GM19025 (cell line): ENCODE measurements at regions not wholly inside any gene's neighbourhood (a gene's known extent, or its start where the extent isn't known, plus 50 kb on each side); places are given as distances from the start of the nearest gene placed in this dataset.
A peak's percentile ranks its signal among the peaks of the same experiment; 100 is the strongest.
"Not testable (repeated sequence)": the region's sequence is repeated elsewhere in the genome, so short reads cannot be mapped to it uniquely, and the experiment has no call there.

Experiments
- ATAC-seq: cut with Tn5 transposase; IDR thresholded peaks from one replicate; pipeline ENCODE4 v1.9.1; 2021; ENCODE audit warnings: mild to moderate bottlenecking, low read depth, moderate library complexity; ENCODE audit not compliant: unreplicated experiment

- no peak for ATAC-seq
Observed at GRCh38 chr10:28354511-28354910, 51.6 kb upstream of the MPP7 start.

DNA sequence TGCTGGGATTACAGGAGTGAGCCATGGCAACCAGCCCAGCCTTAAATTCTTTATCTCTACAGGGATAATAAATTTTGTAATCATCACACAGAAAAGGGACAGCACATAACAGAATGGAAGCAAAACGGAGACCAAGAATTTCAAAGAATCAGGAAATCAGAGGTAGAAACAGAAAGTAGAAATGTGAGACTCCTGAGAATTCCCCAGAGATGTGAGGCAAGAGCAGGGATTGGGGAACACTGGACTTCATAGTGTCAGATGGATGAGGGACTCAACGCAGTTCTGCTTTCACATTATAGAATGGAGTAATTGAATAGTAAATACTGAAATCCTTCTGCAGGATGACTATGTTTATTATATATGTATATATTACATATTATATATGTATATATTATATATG is 52.5 kb upstream of the MPP7 start:
- no peak for ATAC-seq

GRCh38 chr10:28359334-28359733 is 56.5 kb upstream of the MPP7 start:
- ATAC-seq, result no peak

GRCh38 chr10:28360175-28360574 is 57.3 kb upstream of the MPP7 start:
- no peak for ATAC-seq

GRCh38 chr10:28363376-28363775 is 60.5 kb upstream of the MPP7 start:
- no peak for ATAC-seq

DNA sequence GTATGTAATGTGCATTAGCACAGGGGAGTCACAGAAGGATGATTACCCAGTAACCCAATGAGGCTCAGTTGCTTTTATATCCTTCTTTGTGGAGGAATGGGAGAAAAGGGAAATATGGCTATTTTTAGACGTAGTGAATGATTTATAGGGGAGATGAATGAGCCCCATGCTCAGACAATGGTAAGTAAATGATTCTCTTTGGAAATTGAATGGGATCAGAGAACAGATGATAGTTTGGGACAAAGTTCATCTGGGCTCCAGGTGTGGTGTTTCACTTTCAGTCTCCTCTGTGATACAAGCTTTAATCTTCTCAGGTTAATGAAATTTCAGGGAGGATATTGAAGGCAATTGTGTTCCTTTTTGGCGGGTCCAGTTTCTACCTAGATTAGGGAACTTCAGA is 63.0 kb upstream of the MPP7 start:
- ATAC-seq, result no peak

- ATAC-seq, result no peak
Observed at GRCh38 chr10:28366994-28367393, 64.1 kb upstream of the MPP7 start.

DNA sequence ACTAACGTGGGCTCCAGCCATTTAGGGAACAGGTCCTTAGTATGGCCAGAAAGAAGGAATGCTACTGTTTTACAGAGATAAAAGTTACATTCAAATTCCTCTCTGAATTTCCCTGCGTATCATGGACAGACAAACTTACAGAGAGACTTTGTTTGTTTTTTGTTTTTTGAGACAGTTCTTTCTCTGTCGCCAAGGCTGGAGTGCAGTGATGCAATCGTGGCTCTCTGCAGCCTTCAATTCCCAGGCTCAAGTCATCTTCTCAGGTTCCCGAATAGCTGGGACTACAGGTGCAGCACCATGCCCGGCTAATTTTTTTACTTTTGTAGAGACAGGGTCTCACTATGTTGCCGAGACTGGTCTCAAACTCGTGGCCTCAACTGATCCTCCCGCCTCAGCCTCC is 64.5 kb upstream of the MPP7 start:
- ATAC-seq, result no peak

GRCh38 chr10:28367929-28368484 is 65.1 kb upstream of the MPP7 start:
- ATAC-seq, result peak; percentile 79

DNA sequence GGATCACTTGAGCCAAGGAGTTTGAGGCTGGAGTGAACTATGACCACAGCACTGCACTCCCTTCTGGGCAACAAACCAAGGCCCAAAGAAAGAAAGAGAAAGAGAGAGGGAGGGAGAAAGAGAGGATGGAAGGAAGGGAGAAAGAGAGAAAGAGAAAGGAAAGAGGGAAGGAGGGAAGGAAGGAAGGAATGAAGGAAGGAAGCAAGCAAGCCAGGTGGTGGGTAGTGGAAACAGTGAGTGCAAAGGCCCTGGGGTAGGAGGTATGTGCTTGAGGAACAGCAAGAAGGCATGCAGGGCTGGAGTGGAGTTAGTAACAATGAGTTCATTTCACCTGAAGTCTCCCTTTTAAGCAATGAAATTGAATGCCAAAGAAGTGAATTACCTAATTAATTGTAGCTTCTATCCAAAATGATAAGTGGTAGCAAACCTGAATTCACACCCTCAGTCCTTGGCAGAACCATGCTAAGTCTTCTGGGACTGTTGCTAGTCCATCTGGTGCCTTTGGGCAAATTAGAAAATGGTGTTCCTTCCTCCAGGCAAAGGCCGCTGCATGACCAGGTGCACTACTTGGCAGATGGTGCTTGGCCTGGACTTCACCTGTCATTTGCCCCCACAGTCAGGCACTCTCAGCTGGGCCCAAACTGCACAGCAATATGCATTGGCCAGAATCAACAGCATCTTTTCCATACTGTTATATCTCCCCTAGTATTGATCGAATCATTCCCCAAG is 67.4 kb upstream of the MPP7 start:
- ATAC-seq, result no peak

GRCh38 chr10:28371638-28372037 is 68.8 kb upstream of the MPP7 start:
- not testable (repeated sequence) for ATAC-seq

DNA sequence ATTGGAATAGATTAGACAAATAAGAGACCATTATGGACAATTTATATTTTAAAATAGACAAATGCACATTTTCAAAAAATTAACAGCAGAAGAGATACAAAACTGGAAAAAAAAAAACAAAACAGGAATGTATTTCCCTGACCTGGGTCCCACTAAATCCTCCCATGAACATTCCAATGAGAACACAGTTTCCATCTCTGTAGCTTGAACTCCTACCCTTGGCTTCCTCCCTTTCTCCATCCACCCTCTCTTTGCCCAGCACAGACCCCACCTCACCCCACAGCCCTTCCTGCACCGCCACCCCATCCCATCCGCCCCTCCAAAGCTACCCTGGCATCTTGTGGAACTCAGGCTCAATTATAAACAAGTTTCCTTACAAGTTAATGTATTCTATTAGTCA is 71.2 kb upstream of the MPP7 start:
- no peak for ATAC-seq

GRCh38 chr10:28375399-28376354 is 72.8 kb upstream of the MPP7 start:
- no peak for ATAC-seq

GRCh38 chr10:28378986-28379585 is 76.2 kb upstream of the MPP7 start:
- ATAC-seq, result no peak

GRCh38 chr10:28381466-28381865 is 78.6 kb upstream of the MPP7 start:
- no peak for ATAC-seq

DNA sequence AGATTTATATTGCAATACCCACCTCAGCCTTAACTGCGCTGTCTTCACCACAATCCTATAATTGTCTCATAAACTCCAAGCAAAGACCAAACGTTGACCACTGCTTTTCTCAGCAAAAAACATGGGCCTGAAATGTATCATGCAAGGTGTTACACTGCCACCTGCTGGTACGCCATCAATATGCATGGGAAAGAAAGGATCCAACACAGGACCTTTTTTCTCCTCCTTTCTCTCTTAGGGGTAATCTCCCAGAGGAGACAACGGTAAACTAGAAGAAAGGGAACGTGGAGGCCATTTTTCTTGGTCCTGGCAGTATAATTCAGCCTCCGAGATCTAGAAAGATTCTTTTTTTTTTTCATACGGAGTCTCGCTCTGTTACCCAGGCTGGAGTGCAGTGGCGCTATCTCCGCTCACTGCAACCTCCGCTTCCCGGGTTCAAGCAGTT is 79.1 kb upstream of the MPP7 start:
- ATAC-seq, result peak; percentile 57

- no peak for ATAC-seq
Observed at GRCh38 chr10:28382525-28383269, 79.8 kb upstream of the MPP7 start.

GRCh38 chr10:28384557-28384956 is 81.7 kb upstream of the MPP7 start:
- no peak for ATAC-seq

DNA sequence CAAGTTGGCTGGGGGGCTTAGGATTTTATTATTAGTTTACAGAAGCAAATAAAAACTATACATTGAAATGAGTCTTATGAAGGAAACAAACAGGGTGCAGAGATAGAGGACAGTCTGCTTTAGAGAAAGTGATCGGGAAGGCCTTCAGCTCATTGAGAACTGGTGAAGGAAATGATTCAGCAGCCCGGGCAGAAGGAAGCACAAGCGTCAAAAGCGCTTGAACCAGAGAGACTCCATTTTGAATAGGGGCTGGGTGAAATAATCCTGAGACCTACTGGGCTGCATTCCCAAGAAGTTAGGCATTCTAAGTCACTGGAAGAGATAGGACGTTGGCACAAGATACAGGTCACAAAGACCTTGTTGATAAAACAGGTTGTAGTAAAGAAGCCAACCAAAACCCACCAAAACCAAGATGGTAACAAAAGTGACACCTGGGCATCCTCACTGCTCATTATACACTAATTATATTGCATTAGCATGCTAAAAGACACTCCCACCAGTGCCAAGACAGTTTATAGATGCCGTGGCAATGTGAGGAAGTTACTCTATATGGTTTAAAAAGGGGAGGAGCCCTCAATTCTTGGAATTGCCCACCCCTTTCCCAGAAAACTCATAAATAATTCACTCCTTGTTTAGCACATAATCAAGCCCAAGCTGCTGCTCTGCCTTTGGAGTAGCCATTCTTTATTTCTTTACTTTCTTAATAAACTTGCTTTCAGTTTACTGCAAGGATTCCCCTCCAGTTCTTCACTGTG is 83.1 kb upstream of the MPP7 start:
- no peak for ATAC-seq

DNA sequence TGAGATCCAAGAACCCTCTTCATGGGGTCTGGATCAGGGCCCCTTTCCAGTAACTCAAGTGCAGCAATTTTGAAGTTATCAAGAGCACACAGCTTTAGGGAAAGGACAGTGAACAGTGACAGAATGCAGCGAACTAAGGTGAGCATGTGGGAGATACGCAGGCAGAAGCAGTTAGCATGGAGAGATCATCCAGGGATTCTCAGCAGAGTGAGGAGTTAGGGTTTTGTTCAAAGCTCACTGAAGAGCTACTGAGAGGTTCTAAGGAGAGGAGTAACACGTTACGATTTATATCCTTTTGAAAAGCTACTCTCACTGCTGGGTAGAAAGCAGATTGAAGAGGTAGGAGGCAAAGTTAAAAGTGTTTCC is 83.6 kb upstream of the MPP7 start:
- ATAC-seq, result no peak
